HG03103 (cell line): ENCODE measurements at regions not wholly inside any gene's neighbourhood (a gene's known extent, or its start where the extent isn't known, plus 50 kb on each side); places are given as distances from the start of the nearest gene placed in this dataset.

Experiments
- ATAC-seq: cut with Tn5 transposase; IDR thresholded peaks from one replicate; pipeline ENCODE4 v1.9.1; 2021; ENCODE audit warnings: low read depth; ENCODE audit not compliant: unreplicated experiment

- no peak for ATAC-seq
Measured at GRCh38 chr13:89610331-89610730, 1737.2 kb upstream of the MIR17HG start.

- no peak for ATAC-seq
Measured at GRCh38 chr13:89610881-89611280, 1736.6 kb upstream of the MIR17HG start.

- ATAC-seq: no peak
Measured at GRCh38 chr13:89627996-89628395, 1719.5 kb upstream of the MIR17HG start.

- ATAC-seq: no peak
Measured at GRCh38 chr13:89628567-89628966, 1718.9 kb upstream of the MIR17HG start.

GRCh38 chr13:89650226-89650625 is 1697.3 kb upstream of the MIR17HG start:
- no peak for ATAC-seq

- no peak for ATAC-seq
Measured at GRCh38 chr13:89660752-89661151, 1686.7 kb upstream of the MIR17HG start.

GRCh38 chr13:89673789-89674311 is 1673.6 kb upstream of the MIR17HG start:
- ATAC-seq: no peak

GRCh38 chr13:89678466-89679121 is 1668.9 kb upstream of the MIR17HG start:
- ATAC-seq: no peak

GRCh38 chr13:89684896-89685295 is 1662.6 kb upstream of the MIR17HG start:
- ATAC-seq: no peak

GRCh38 chr13:89686171-89686570 is 1661.3 kb upstream of the MIR17HG start:
- ATAC-seq: no peak

GRCh38 chr13:89687066-89687465 is 1660.4 kb upstream of the MIR17HG start:
- no peak for ATAC-seq

- ATAC-seq: no peak
Measured at GRCh38 chr13:89688918-89689317, 1658.6 kb upstream of the MIR17HG start.

- no peak for ATAC-seq
Measured at GRCh38 chr13:89694451-89694850, 1653.0 kb upstream of the MIR17HG start.

- ATAC-seq: no peak
Measured at GRCh38 chr13:89695343-89696257, 1651.9 kb upstream of the MIR17HG start.

- no peak for ATAC-seq
Measured at GRCh38 chr13:89701913-89702312, 1645.6 kb upstream of the MIR17HG start.

GRCh38 chr13:89704040-89704439 is 1643.4 kb upstream of the MIR17HG start:
- ATAC-seq: no peak

GRCh38 chr13:89708013-89708412 is 1639.5 kb upstream of the MIR17HG start:
- ATAC-seq: no peak

GRCh38 chr13:89721216-89721615 is 1626.3 kb upstream of the MIR17HG start:
- ATAC-seq: no peak

- ATAC-seq: no peak
Measured at GRCh38 chr13:89726690-89727435, 1620.6 kb upstream of the MIR17HG start.

- no peak for ATAC-seq
Measured at GRCh38 chr13:89733829-89734228, 1613.7 kb upstream of the MIR17HG start.

- no peak for ATAC-seq
Measured at GRCh38 chr13:89737051-89737450, 1610.4 kb upstream of the MIR17HG start.
